ENCODE measurements at regions not wholly inside any gene's neighbourhood (a gene's known extent, or its start where the extent isn't known, plus 50 kb on each side); places are given as distances from the start of the nearest gene placed in this dataset.

- TF ChIP-seq CTCF (IDR thresholded peaks at IDR 0.05; ENCODE audit: low read depth, low read length) = no peak
These were observed 79.5 kb downstream of the FAM161A start for GRCh38 chr2:61774351-61774750.

GRCh38 chr2:61771904-61772845, 81.7 kb downstream of the FAM161A start:
- no peak overlapping the region for H3K4me3 ChIP-seq (ENCODE audit: low read depth, low read length)

More at GRCh38 chr2:61774351-61774750, 79.5 kb downstream of the FAM161A start:
- H3K4me3 ChIP-seq (ENCODE audit: low read depth, low read length) = no peak overlapping the region

GRCh38 chr2:61770746-61771145, 83.1 kb downstream of the FAM161A start:
- no peak for TF ChIP-seq CTCF (IDR thresholded peaks at IDR 0.05; ENCODE audit: low read depth, low read length)
- H3K4me3 ChIP-seq (ENCODE audit: low read depth, low read length) = no peak overlapping the region

More at GRCh38 chr2:61771904-61772845, 81.7 kb downstream of the FAM161A start:
- no peak for TF ChIP-seq CTCF (IDR thresholded peaks at IDR 0.05; ENCODE audit: low read depth, low read length)

GRCh38 chr2:61770298-61770697, 83.6 kb downstream of the FAM161A start:
- H3K4me3 ChIP-seq (ENCODE audit: low read depth, low read length) = no peak overlapping the region

GRCh38 chr2:61769093-61769675, 84.7 kb downstream of the FAM161A start:
- no peak overlapping the region for H3K4me3 ChIP-seq (ENCODE audit: low read depth, low read length)
- TF ChIP-seq CTCF (IDR thresholded peaks at IDR 0.05; ENCODE audit: low read depth, low read length) = no peak

More at GRCh38 chr2:61770298-61770697, 83.6 kb downstream of the FAM161A start:
- no peak for TF ChIP-seq CTCF (IDR thresholded peaks at IDR 0.05; ENCODE audit: low read depth, low read length)

GRCh38 chr2:61764035-61764800, 89.6 kb downstream of the FAM161A start:
- peak overlapping the region; percentile 71 for H3K4me3 ChIP-seq (ENCODE audit: low read depth, low read length)
- no peak for TF ChIP-seq CTCF (IDR thresholded peaks at IDR 0.05; ENCODE audit: low read depth, low read length)

Data from WI38 (cell line).